Activated CD4-positive, alpha-beta T cell treated with anti-CD3 and anti-CD28 coated beads, Interleukin-10, Interleukin-2, amounts not matched to agents 100 ng/mL and 50 ng/mL, durations not matched to agents 16 hours and 8 hours (primary cell): ENCODE measurements at regions not wholly inside any gene's neighbourhood (a gene's known extent, or its start where the extent isn't known, plus 50 kb on each side); places are given as distances from the start of the nearest gene placed in this dataset.
"Not testable (repeated sequence)": the region's sequence is repeated elsewhere in the genome, so short reads cannot be mapped to it uniquely, and the experiment has no call there.

Experiments used
- DNase-seq: peaks from one replicate; pipeline ENCODE4 v3.0.0-alpha.2; 2020

GRCh38 chr4:124937993-124938392, 225.5 kb upstream of the ANKRD50 start:
- no peak for DNase-seq

- no peak for DNase-seq
Observed at GRCh38 chr4:124936427-124936826, 223.9 kb upstream of the ANKRD50 start.

GRCh38 chr4:124934916-124935315, 222.4 kb upstream of the ANKRD50 start:
- no peak for DNase-seq

- DNase-seq = no peak
Observed at GRCh38 chr4:124933521-124933920, 221.0 kb upstream of the ANKRD50 start.

GRCh38 chr4:124932447-124932846, 219.9 kb upstream of the ANKRD50 start:
- DNase-seq = no peak

DNA sequence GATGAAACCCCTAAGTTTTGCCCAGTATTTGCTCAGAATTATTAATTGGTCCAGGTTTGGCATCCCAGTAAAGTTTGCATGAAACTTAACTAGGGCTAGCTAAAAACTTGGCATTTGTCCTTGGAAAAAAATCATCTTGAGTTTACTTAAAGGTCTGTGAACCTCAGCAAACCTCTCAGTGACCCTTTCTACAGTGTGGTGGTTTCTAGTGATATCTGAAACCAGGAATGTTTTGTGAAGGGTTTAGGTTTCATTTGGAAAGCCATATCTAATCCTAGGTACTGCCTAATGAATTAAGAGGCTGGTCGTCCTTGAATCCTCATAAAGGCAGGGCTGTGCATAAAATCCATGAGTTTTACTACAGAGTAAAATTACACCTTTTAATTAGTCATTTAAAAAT, 218.5 kb upstream of the ANKRD50 start:
- no peak for DNase-seq

GRCh38 chr4:124922748-124923147, 210.2 kb upstream of the ANKRD50 start:
- not testable (repeated sequence) for DNase-seq

GRCh38 chr4:124918559-124919122, 206.1 kb upstream of the ANKRD50 start:
- DNase-seq = no peak

- no peak for DNase-seq
Observed at GRCh38 chr4:124915073-124915472, 202.5 kb upstream of the ANKRD50 start.

- DNase-seq = no peak
Observed at GRCh38 chr4:124913237-124913636, 200.7 kb upstream of the ANKRD50 start.

DNA sequence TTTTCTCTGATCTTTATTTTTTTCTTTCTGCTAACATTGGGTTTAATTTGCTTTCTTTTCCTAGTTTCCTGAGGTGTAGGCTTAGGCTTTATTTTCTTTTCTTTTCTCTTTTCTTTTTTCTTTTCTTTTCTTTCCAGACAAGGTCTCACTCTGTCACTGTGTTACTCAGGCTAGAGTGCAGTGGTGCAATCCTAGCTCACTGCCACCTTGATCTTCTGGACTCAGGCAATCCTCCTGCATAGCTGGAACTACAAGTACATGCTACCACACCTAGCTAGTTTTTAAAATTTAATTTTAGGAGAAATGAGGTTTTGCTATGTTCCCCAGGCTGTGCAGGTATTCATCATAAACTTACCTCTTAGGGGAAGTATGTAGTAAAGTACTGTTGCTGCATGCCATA, 197.8 kb upstream of the ANKRD50 start:
- DNase-seq = no peak

- DNase-seq = no peak
Observed at GRCh38 chr4:124907881-124908280, 195.3 kb upstream of the ANKRD50 start.

DNA sequence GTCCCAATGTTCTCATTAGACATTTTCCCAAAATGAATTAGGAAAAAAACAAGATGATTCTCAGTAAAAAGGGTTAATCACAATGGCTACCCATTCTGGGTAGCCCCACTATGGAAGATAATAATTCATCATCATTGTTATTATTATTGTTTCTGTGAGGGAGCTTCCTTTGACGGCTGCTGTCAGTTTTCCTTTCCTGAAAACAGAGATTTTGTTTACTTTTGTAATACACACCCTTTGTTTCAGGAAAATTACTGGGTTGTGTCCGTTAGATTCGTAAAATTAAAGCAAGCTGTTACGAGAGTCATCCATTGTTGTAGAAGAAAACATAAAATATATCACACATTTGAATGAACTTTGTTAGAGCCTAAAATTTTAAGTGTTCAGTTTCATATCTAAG, 192.9 kb upstream of the ANKRD50 start:
- DNase-seq = no peak

DNA sequence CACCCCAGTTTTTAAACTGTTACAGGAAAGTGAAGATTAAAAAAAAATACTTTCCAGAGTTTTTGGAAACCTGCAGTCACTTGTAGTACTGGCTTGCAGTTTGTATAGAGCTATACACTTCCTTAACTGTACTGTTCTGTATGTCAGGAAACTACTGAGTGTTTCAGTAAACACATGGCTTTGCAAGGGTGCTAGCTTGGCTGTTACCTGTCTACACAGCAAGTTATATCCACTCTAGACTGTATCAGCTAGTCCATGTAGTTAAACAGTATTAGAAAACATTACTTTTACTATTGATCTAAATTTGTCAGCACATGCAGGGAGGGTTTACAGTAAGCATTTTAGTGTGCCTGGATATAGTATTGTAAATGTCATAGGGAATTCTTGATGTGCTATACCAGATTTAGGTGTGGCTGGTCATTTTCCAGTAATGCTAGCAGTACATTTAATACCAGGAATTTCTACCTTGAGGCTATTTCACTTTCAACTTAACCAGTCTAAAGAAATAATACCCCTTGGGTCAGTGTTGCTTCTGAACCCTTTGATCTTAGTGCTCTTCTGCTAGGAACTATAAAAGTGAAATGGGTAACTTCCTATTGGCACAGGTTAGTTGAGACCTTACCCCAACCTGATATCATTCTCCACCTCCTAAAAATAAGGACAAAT, 192.3 kb upstream of the ANKRD50 start:
- no peak for DNase-seq

DNA sequence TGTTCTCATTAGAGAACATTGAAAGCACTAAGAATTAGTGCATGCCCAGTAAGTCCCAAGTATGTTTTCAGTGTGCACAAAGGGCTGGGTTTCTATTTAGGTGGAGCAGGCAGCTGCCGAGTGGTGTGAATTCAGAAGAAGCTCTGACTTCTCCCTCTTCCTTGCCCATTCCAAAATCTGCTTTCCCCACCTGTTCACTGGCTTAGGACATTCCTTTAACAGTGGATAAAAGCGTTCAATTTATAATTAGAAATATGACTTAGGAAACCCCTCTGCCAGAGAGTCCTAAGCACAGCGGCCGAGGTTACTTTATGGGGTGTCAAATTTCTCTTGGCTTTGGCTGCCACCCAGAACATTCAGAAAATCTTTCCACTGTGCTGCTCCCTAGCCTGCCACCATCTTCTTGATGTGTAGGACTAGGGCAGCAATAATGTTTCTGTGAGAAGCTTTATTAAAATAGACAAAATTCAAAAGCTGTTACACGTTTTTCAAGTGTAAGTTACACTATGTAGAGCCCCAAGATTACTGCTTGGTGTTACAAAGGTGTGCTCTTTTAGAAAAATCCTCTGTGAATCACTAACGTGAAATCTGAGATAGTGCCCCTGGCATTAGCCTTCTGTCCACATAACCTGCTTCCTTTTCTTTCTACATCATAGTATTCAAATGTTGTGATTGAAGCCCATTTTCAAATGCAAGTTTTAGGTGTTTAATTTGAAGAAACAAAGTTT, 191.6 kb upstream of the ANKRD50 start:
- no peak for DNase-seq

- DNase-seq = no peak
Observed at GRCh38 chr4:124902001-124902515, 189.5 kb upstream of the ANKRD50 start.

DNA sequence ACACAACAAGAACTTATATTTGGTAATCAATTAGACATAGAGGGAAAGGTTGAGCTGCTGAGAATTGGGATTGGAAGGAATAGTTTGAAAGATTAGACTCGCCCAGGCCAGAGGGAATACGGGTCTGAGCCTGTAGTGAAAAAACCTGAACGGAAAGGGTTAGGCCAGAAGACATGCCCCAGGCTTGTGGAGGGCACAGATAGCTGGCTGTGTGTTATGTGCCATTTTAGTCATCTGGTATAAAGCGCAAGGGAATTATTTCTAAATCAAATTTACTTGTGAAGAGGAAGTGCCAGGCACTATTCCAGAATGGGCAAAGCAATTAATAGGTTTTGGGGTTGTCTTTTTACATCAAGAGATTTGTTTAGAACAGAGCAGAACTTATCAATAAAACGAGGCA, 187.5 kb upstream of the ANKRD50 start:
- no peak for DNase-seq

DNA sequence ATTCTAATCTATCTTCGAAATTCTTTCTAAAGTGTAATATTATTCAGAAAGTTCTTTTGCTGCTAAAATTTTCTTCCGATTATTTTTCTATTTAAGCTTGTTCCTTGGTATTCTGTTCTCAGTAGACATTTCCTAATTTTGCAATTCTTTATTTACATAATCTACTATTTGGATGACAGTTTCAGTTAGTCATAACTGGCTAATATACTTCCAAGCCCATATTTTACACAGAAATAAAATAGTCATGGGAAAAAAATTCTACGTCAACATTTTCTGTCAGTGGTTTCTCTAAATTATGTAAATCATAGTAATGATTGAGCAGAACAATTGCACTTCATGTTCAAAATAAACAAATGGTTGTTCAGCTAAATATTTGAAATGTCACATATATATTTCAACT, 178.0 kb upstream of the ANKRD50 start:
- DNase-seq = no peak

DNA sequence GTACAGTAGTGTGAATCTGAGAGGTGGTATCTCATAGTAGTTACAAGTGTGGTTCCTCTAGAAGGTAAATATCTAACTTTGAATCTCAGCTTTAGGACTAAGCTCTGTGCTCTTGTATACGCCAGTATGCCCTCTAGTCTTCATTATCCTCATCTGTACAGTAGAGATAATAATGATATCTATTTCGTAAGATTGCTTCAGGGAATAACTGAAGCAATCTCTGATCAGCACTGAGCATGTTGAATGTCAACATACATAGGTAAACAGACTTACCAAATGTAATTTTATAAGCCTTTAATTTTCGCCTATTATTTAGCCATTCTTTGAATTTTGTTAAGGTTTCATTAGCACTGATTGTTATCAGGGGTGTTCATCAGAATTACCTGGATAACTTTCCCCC, 175.2 kb upstream of the ANKRD50 start:
- no peak for DNase-seq

- DNase-seq = no peak
Observed at GRCh38 chr4:124884316-124884715, 171.8 kb upstream of the ANKRD50 start.

DNA sequence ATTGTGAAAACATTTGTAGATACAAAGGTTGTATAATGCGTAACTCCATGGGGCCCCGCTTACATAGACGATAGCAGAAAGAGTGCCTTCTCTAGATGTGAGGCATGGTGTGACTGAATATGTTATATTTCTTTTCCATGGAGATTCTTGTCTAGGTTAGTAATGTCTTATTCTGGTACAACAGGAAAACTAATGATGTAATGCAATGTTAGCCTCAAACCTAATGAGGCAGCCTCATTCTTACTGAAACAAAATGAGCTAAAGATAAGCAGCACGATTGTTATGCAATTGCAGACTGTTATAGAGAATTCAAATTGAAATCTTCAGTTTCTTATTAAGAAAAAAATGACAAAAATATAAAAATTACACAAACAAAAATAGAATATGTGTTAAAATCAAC, 171.1 kb upstream of the ANKRD50 start:
- DNase-seq = no peak

GRCh38 chr4:124879195-124879594, 166.7 kb upstream of the ANKRD50 start:
- no peak for DNase-seq

DNA sequence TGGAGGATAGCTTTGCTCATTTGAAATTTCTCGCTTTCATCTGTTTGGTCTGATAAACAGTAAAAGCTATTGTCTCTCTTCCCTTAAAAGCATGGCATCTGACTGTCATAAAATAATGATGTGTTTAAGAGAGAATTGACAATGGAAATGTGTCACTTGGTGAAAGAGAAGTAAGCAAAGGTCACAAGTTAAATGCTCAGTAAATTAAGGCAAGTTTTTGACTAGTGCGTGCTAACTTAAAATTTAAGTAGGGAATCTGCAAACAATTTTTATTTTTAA, 161.6 kb upstream of the ANKRD50 start:
- DNase-seq = no peak

GRCh38 chr4:124873361-124874171, 161.0 kb upstream of the ANKRD50 start:
- DNase-seq = no peak
